Erythroblast (primary cell): ENCODE measurements at regions not wholly inside any gene's neighbourhood (a gene's known extent, or its start where the extent isn't known, plus 50 kb on each side); places are given as distances from the start of the nearest gene placed in this dataset.

Experiments
- DNase-seq, 2 experiments: peaks; one replicate each; lab custom pipeline; 2025; lab: John Stamatoyannopoulos, UW
- GATA1 ChIP-seq: IDR thresholded peaks from 2 replicates; pipeline ENCODE4 v1.6.1; 2011; ENCODE audit warnings: low read depth, mild to moderate bottlenecking, control low read depth, low read length, moderate library complexity
- POLR2A ChIP-seq: IDR thresholded peaks from 2 replicates; pipeline ENCODE4 v1.6.1; 2011; ENCODE audit warnings: mild to moderate bottlenecking, low read length

GRCh38 chrX:69263251-69263820 is 98.1 kb upstream of the PJA1 start:
- DNase-seq = no peak
- TF ChIP-seq GATA1 (no peak), POLR2A (no peak)

DNA sequence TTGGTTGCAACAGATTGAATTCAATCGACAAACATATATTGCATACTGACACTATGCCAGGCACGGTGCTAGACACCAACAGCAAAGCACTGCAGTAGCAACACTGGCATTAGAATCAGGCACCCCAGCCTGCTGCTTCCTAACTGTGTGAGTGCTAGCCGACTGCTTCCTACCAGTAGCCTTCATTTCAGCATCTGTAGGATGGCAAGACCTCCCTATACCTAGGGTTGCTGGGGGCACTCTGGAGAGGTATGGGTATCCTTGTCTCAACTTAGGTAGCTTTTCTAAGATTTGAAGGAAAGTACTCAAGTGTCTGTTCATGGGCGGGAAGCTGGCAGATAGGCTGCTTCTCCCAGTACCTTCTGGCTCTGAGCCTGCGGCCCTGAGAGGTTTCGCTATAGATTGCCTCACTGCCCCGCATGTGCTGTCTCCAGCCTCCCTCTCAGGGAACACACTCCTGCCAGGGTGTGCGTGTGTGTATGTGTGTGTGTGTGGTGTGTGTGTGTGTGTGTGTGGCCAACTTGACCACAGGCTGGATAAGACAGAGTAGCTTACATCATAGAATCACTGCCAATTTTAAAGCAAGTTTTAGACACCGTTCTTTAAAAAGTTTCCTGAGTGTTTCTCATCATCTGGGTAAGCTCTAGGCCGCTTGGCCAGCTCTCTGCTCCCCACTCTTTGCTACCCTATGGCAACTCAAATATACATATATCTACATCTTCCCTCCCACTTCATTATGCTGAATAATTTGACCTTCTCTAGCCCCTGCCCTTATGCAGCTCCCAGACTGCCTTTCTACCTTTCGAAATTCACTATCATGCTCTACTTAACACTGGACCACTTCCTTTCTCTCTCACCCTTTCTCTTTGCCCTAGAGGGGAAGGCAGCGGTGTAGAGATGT is 97.0 kb upstream of the PJA1 start:
- DNase-seq = no peak
- TF ChIP-seq POLR2A = no peak
- no peak for TF ChIP-seq GATA1

DNA sequence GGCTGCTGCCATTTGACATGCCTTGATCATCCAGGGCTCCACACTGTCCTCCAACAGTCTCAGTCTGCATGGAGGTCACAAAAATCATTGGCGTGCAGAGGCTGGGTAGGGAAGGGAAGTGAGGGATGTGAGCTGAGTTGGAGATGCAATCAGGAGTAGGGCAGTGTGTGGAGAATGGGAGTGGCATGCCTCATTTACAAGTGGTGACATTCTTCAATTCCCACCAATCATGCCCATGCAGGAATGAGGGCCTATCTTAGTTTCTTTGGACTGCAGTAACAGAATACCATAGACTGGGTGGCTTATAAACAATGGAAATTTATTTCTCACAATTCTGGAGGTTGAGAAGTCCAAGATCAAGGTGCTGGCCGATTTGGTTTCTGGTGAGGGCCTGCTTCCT is 94.9 kb upstream of the PJA1 start:
- TF ChIP-seq GATA1 (no peak), POLR2A (no peak)

DNA sequence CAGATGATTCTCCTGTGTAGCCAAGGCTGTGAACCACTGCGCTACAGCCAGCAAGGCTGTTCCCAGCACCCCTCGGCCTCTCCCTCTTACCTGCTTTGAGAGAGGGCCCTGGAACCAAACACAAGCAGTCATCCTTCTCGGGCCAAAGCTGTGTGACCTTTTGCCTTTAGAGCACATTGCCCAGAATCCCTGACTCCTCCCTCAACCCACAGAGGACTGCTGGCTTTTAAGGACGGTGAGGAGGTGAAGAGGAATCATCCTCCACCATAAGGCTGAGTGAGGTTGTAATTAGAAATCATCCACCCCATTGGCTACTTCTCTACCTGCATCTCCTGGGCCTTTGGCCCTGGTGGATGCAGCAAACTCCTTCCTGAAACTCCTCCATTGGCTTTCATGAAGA is 93.6 kb upstream of the PJA1 start:
- no peak for DNase-seq
- TF ChIP-seq GATA1 = no peak
- no peak for TF ChIP-seq POLR2A

More for the DNA sequence above, 94.9 kb upstream of the PJA1 start:
- no peak for DNase-seq

DNA sequence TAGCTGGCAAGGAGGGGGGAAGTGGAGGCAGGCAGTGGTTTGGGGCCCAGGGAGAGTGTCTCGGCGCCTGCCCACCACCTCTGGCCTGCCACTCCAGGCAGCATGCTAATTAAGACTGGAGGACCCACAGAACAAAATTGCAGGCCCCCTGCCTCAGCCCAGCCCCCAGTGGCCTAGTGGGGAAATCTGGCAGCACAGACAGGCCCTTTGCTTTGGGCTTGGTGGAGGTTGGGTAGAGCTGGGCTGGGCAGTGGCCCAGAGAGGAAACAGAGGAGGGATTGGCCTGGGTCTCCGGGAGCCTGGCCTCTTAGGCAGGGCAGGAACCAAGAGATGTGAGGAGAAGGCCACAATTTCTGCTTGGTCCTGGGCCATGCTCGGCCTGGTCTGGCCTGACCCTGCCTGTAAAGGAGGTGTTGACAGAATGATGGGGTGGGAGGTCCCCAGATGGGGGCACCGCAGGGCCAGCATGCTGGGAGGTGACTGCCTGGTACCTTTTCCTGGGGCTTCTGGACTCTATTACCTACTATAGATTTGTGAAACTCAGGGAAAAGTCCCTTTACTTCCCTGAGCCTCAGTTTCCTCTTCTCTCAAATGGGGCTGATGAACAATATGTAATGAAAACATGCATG is 92.4 kb upstream of the PJA1 start:
- no peak for DNase-seq
- TF ChIP-seq GATA1 (no peak), POLR2A (no peak)

GRCh38 chrX:69256291-69256565 is 91.0 kb upstream of the PJA1 start:
- no peak for DNase-seq
- no peak for TF ChIP-seq POLR2A
- TF ChIP-seq GATA1 = no peak

DNA sequence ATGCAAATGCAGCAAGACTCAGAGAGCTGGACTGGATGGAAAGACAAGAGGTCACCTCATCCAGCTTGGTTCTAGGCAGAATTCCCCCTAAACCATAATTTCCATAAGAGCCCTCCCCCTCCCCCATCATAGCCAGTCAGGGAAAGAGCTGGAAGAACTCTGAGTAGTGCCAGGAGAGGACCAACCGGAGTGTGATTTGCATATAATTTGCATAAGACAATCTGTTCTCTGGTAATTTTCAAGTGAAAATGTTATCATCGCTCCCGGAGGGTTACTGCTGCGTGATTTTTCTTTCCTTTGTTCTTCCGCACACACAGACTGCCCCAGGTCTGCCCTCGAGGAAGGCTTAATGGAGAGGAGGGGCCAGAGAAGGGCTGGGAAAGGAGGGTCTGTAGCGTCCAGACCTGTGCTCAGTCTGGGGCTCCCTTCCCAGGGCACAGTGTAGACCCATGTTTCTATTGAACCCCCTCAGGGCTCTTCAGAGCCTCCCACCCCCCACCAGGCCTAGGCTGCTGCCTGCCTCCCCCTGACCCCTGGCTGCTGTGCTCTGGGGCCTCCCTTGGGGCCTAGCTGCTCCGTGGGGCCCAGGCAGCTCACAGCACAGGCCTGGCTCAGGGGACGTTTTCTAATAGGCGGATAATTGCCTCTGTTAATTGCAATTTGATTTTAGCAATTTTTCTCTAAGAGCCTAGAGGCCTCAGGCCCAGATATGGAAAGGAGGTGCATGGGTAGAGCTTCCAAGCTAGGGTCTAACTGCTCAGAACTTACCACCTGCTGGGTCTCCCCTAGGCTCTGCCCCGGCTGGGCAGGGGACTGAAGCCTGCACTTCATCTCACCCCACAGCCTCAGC is 90.4 kb upstream of the PJA1 start:
- no peak for DNase-seq
- no peak for TF ChIP-seq GATA1
- no peak for TF ChIP-seq POLR2A

DNA sequence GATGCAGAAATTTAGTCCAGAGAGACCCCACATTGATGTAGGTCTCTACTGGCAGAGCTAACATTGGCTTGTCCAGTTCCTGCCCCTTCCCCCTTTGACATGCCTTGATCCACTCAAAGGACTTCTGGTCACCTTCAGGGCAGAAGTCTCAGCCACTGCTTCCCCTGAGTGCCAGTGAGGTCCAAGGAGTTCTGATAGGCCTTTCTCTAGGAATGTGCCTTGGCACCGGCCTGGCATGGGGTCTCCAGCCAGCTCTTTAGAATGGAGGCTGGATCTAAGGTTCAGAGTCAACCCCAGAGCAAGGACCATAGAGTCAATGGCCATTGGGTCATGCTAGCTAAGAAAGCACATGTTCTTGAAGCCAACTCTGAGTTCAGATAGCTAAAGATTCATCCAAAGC is 88.6 kb upstream of the PJA1 start:
- no peak for DNase-seq
- no peak for TF ChIP-seq GATA1
- no peak for TF ChIP-seq POLR2A

DNA sequence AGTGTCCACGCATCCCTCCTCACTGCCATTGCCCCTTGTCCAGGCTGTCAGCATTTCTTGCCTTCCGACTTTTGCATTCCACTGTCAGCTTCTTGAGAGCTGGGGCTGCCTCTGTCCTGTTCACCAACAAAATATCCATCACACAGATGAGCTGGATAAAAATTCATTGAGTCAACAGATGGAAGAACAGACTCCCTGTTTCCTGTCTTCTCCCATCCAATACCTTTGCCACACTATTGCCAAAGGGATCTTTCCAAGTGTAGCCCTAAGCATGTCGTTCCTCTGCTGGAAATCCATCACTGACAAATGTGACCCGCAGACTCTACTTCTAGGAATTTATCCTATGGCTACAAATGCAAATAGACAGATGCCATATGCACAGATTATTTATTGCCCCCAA is 78.0 kb upstream of the PJA1 start:
- DNase-seq = no peak
- TF ChIP-seq POLR2A = no peak
- TF ChIP-seq GATA1 = no peak

- no peak for TF ChIP-seq GATA1
- TF ChIP-seq POLR2A = no peak
Measured at GRCh38 chrX:69238887-69239231, 73.6 kb upstream of the PJA1 start.

DNA sequence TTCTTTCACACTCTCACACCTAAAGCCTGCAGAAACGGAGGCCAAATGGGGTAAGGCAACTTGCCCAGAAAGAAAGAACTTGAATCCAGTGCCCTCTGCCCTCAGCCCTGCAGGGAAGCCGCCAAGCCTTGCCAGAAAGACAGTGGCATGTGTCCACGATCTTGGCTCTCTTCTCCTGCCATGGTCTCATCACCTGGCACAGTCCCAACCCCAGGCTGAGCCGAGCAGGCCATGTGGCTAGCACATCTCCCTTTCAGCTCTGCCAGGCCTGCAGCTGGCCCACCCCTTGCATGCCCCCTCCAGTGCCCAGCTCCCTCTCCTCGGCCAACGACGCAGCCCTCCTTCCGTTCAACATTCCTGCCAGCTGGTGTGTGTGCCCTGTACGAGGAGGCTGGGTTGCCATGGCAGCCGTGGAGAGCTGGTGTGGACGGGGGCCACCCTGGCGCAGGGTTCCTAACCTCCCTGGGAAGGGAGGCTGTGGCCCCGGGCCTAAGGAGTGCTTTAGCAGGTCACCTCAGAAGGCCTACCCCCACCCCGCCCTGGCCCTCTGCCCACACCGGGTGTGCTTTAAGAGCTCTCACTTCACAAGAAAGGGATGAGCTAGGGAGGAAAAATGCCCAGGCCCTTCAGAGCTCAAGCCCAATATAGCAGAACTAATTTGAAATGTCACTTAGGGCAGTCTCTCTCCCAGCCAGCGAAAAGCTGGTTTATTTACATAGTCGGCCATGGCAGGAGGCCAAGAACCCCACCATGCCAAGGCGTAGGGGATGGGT is 73.0 kb upstream of the PJA1 start:
- DNase-seq = no peak
- TF ChIP-seq GATA1 (no peak), POLR2A (no peak)

More at GRCh38 chrX:69238887-69239231, 73.6 kb upstream of the PJA1 start:
- no peak for DNase-seq

DNA sequence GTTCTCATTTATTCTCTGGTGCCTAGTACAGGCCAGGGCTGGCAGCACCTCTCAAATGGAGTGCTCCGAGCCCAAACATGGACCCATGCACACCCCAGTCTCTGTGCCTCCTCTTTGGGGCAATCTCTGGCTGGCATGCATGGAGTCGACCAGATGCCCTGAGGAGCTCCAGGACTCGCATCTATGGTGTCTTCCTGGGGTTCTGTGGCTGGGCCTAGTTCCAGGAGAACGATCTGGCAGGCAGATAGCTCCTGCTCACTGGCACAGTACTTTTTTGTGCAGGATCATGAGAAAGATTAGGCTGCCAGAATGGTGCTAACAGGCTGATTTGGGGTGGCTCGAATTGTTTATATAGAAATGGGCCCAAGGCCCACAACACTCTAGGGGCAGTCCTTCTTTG is 72.0 kb upstream of the PJA1 start:
- peak in 1 of 2 experiments; percentile 15 for DNase-seq
- TF ChIP-seq POLR2A (no peak), GATA1 (no peak)

- TF ChIP-seq POLR2A (no peak), GATA1 (no peak)
- no peak for DNase-seq
Measured at GRCh38 chrX:69236641-69237040, 71.4 kb upstream of the PJA1 start.
